HEK293 (cell line): ENCODE measurements at regions not wholly inside any gene's neighbourhood (a gene's known extent, or its start where the extent isn't known, plus 50 kb on each side); places are given as distances from the start of the nearest gene placed in this dataset.

Experiments used
- CTCF ChIA-PET: fragments of 350-600 bp; formaldehyde crosslinking; extraction: SDS; loops from one replicate; lab custom pipeline; 2021; ENCODE audit warnings: antibody characterized with exemption; lab: Yijun Ruan, JAX
- POLR2A ChIA-PET: fragments of 300-600 bp; formaldehyde crosslinking; extraction: SDS; loops from one replicate; lab custom pipeline; 2020; ENCODE audit warnings: antibody characterized with exemption, inconsistent platforms; lab: Yijun Ruan, JAX
- H3K27ac ChIP-seq: fragments of 200-500 bp; sonication (Bioruptor generic); 2 replicates; pipeline ENCODE4 v1.5.1; 2014; ENCODE audit warnings: low read depth, low read length, control low read depth, inconsistent platforms; ENCODE audit errors: extremely low read depth
- H3K36me3 ChIP-seq, 2 experiments: fragments of 200-500 bp in 1 of 2; sonication (Bioruptor generic) in 1 of 2; 1 replicate in 1 of 2; 2 replicates in 1 of 2; pipeline ENCODE4 v1.5.1; 2014 to 2017; ENCODE audit warnings: inconsistent platforms in 2 of 2, low read length in 2 of 2; ENCODE audit not compliant: control insufficient read depth in 2 of 2, insufficient read depth in 1 of 2
- H3K4me1 ChIP-seq: fragments of 200-500 bp; sonication (Bioruptor generic); 2 replicates; pipeline ENCODE4 v1.5.1; 2014; ENCODE audit warnings: mild to moderate bottlenecking, low read length, inconsistent platforms; ENCODE audit not compliant: control insufficient read depth, insufficient read depth
- H3K4me3 ChIP-seq: 2 replicates; pipeline ENCODE4 v1.5.1; 2011; ENCODE audit warnings: low read depth, mild to moderate bottlenecking, control low read depth, low read length, moderate library complexity
- H3K9me3 ChIP-seq: fragments of 200-500 bp; sonication (Bioruptor generic); 2 replicates; pipeline ENCODE4 v1.5.1; 2014; ENCODE audit warnings: low read depth, low read length, inconsistent platforms; ENCODE audit not compliant: control insufficient read depth, insufficient read depth
- KLF10 ChIP-seq: fragments of 450-650 bp; IDR thresholded peaks from 2 replicates; pipeline ENCODE4 v1.5.1; 2018; ENCODE audit warnings: missing biosample characterization, mild to moderate bottlenecking, missing genetic modification characterization
- REPIN1 ChIP-seq: fragments of 450-650 bp; formaldehyde crosslinking; IDR thresholded peaks from 2 replicates; pipeline ENCODE4 v1.5.1; 2017; ENCODE audit warnings: missing biosample characterization, missing genetic modification characterization, low read depth
- SETDB1 ChIP-seq: IDR thresholded peaks from one replicate; pipeline ENCODE4 v1.6.1; 2017; ENCODE audit warnings: mild to moderate bottlenecking, low read length, moderate library complexity, mixed read lengths; ENCODE audit not compliant: insufficient read length
- TRIM28 ChIP-seq: IDR thresholded peaks from 2 replicates; pipeline ENCODE4 v1.6.1; 2011; ENCODE audit warnings: low read length, control low read depth, borderline replicate concordance
- ZBTB1 ChIP-seq: fragments of 450-650 bp; formaldehyde crosslinking; IDR thresholded peaks from 2 replicates; pipeline ENCODE4 v1.5.1; 2016; ENCODE audit warnings: missing biosample characterization, missing genetic modification characterization
- ZBTB48 ChIP-seq: fragments of 450-650 bp; formaldehyde crosslinking; IDR thresholded peaks from 2 replicates; pipeline ENCODE4 v1.5.1; 2016; ENCODE audit warnings: missing biosample characterization, missing genetic modification characterization
- ZEB2 ChIP-seq: fragments of 450-650 bp; formaldehyde crosslinking; IDR thresholded peaks from 2 replicates; pipeline ENCODE4 v1.5.1; 2016; ENCODE audit warnings: missing biosample characterization, missing genetic modification characterization
- ZNF112 ChIP-seq: fragments of 450-650 bp; formaldehyde crosslinking; IDR thresholded peaks from 2 replicates; pipeline ENCODE4 v1.5.0; 2017; ENCODE audit warnings: missing biosample characterization, missing genetic modification characterization
- ZNF202 ChIP-seq: fragments of 450-650 bp; formaldehyde crosslinking; IDR thresholded peaks from 2 replicates; pipeline ENCODE4 v1.5.1; 2016; ENCODE audit warnings: missing biosample characterization, missing genetic modification characterization, borderline replicate concordance
- ZNF266 ChIP-seq: fragments of 450-650 bp; formaldehyde crosslinking; IDR thresholded peaks from 2 replicates; pipeline ENCODE4 v1.5.1; 2016; ENCODE audit warnings: missing biosample characterization, missing genetic modification characterization, low read depth
- ZNF366 ChIP-seq: fragments of 450-650 bp; formaldehyde crosslinking; conservative IDR thresholded peaks from 2 replicates; pipeline ENCODE4 v1.5.1; 2016; ENCODE audit warnings: missing biosample characterization, missing genetic modification characterization
- ZNF404 ChIP-seq: fragments of 450-650 bp; formaldehyde crosslinking; IDR thresholded peaks from 2 replicates; pipeline ENCODE4 v1.5.1; 2017; ENCODE audit warnings: missing biosample characterization, missing genetic modification characterization
- ZNF529 ChIP-seq: fragments of 450-650 bp; formaldehyde crosslinking; IDR thresholded peaks from 2 replicates; pipeline ENCODE4 v1.5.1; 2017; ENCODE audit warnings: missing genetic modification characterization, missing biosample characterization; ENCODE audit not compliant: insufficient replicate concordance
- ZNF791 ChIP-seq: fragments of 450-650 bp; formaldehyde crosslinking; IDR thresholded peaks from 2 replicates; pipeline ENCODE4 v1.5.1; 2016; ENCODE audit warnings: missing biosample characterization, missing genetic modification characterization
- ZNF830 ChIP-seq: fragments of 450-650 bp; IDR thresholded peaks from 2 replicates; pipeline ENCODE4 v1.5.0; 2018; ENCODE audit warnings: missing biosample characterization, missing genetic modification characterization, low read depth, mild to moderate bottlenecking, moderate library complexity
- ZNF837 ChIP-seq: fragments of 450-650 bp; formaldehyde crosslinking; IDR thresholded peaks from 2 replicates; pipeline ENCODE4 v1.5.1; 2016; ENCODE audit warnings: missing biosample characterization, missing genetic modification characterization
- TF ChIP-seq, protein P1 (sequence below): fragments of 450-650 bp; formaldehyde crosslinking; IDR thresholded peaks from 2 replicates; pipeline ENCODE4 v1.5.1; 2016; ENCODE audit warnings: missing biosample characterization, missing genetic modification characterization
- TF ChIP-seq, protein P2 (sequence below): fragments of 450-650 bp; formaldehyde crosslinking; IDR thresholded peaks from 2 replicates; pipeline ENCODE4 v1.5.1; 2016; ENCODE audit warnings: missing biosample characterization, missing genetic modification characterization
- TF ChIP-seq, protein P3 (sequence below): sonication (generic); formaldehyde crosslinking; IDR thresholded peaks from 2 replicates; pipeline ENCODE4 v1.8.1; 2022; ENCODE audit warnings: mild to moderate bottlenecking, moderate library complexity, missing genetic modification reagents
- TF ChIP-seq, protein P4 (sequence below): fragments of 450-650 bp; formaldehyde crosslinking; IDR thresholded peaks from 2 replicates; pipeline ENCODE4 v1.5.1; 2016; ENCODE audit warnings: missing biosample characterization, missing genetic modification characterization

DNA sequence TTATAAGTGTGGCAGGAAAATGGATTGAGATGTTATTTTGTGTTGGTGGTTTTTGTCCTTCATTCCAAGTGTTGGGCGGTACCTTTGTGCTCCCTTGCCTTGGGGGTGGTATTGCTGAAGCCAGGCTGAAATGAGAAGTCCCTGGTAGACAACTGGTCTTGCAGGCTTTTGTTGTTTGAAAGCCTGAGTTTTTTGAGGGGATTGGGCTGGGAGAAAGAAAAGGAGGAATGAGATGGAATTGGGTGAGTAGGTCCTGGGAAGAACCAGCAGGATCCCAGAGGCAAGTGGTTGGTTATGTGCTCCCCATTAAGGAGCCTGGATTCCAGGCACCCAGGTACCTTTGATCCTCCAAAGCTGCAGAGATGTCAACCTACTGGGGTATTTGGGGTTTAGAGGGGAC lies 93.7 kb upstream of the SLC2A1 start:
- no peaks in the 10 kb centered on the region for H3K9me3 ChIP-seq
- H3K36me3 ChIP-seq, result no peaks in the 10 kb centered on the region
- H3K4me3 ChIP-seq, result no peak overlapping the region
- no peaks in the 10 kb centered on the region for H3K4me1 ChIP-seq
- CTCF ChIA-PET, result interaction anchor here (0.6 to 1.3 kb wide), 3 partner anchors 21 to 274 kb away, joined by 3 to 5 read pairs (median 4); no protein-coding TSS in a partner anchor
- H3K27ac ChIP-seq, result no peak overlapping the region
- no peak for TF ChIP-seq TRIM28
- TF ChIP-seq ZNF791 (tag by site-specific recombination), result no peak
- no peak for TF ChIP-seq ZNF830 (tag by site-specific recombination)
- TF ChIP-seq ZNF404, result no peak
- TF ChIP-seq, protein P1, sequence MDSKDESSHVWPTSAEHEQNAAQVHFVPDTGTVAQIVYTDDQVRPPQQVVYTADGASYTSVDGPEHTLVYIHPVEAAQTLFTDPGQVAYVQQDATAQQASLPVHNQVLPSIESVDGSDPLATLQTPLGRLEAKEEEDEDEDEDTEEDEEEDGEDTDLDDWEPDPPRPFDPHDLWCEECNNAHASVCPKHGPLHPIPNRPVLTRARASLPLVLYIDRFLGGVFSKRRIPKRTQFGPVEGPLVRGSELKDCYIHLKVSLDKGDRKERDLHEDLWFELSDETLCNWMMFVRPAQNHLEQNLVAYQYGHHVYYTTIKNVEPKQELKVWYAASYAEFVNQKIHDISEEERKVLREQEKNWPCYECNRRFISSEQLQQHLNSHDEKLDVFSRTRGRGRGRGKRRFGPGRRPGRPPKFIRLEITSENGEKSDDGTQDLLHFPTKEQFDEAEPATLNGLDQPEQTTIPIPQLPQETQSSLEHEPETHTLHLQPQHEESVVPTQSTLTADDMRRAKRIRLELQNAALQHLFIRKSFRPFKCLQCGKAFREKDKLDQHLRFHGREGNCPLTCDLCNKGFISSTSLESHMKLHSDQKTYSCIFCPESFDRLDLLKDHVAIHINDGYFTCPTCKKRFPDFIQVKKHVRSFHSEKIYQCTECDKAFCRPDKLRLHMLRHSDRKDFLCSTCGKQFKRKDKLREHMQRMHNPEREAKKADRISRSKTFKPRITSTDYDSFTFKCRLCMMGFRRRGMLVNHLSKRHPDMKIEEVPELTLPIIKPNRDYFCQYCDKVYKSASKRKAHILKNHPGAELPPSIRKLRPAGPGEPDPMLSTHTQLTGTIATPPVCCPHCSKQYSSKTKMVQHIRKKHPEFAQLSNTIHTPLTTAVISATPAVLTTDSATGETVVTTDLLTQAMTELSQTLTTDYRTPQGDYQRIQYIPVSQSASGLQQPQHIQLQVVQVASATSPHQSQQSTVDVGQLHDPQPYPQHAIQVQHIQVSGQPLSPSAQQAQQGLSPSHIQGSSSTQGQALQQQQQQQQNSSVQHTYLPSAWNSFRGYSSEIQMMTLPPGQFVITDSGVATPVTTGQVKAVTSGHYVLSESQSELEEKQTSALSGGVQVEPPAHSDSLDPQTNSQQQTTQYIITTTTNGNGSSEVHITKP (tag by site-specific recombination), result no peak
- no peak for TF ChIP-seq KLF10 (tag by site-specific recombination)
- TF ChIP-seq SETDB1, result no peak
- TF ChIP-seq, protein P2, sequence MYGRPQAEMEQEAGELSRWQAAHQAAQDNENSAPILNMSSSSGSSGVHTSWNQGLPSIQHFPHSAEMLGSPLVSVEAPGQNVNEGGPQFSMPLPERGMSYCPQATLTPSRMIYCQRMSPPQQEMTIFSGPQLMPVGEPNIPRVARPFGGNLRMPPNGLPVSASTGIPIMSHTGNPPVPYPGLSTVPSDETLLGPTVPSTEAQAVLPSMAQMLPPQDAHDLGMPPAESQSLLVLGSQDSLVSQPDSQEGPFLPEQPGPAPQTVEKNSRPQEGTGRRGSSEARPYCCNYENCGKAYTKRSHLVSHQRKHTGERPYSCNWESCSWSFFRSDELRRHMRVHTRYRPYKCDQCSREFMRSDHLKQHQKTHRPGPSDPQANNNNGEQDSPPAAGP (tag by site-specific recombination), result no peak
- no peak for TF ChIP-seq ZNF112 (tag by site-specific recombination)
- TF ChIP-seq ZBTB1, result no peak
- TF ChIP-seq ZNF366 (tag by site-specific recombination), result no peak
- no peak for TF ChIP-seq ZNF529
- no peak for TF ChIP-seq ZNF266 (tag by site-specific recombination)
- no peak for TF ChIP-seq ZEB2
- no peak for TF ChIP-seq ZBTB48 (tag by site-specific recombination)
- TF ChIP-seq REPIN1 (tag by site-specific recombination), result no peak
- TF ChIP-seq, protein P3, sequence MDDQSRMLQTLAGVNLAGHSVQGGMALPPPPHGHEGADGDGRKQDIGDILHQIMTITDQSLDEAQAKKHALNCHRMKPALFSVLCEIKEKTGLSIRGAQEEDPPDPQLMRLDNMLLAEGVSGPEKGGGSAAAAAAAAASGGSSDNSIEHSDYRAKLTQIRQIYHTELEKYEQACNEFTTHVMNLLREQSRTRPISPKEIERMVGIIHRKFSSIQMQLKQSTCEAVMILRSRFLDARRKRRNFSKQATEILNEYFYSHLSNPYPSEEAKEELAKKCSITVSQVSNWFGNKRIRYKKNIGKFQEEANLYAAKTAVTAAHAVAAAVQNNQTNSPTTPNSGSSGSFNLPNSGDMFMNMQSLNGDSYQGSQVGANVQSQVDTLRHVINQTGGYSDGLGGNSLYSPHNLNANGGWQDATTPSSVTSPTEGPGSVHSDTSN (CRISPR knock-in tag), result no peak
- no peak for TF ChIP-seq ZNF837 (tag by site-specific recombination)
- TF ChIP-seq ZNF202 (tag by site-specific recombination), result no peak
- TF ChIP-seq, protein P4, sequence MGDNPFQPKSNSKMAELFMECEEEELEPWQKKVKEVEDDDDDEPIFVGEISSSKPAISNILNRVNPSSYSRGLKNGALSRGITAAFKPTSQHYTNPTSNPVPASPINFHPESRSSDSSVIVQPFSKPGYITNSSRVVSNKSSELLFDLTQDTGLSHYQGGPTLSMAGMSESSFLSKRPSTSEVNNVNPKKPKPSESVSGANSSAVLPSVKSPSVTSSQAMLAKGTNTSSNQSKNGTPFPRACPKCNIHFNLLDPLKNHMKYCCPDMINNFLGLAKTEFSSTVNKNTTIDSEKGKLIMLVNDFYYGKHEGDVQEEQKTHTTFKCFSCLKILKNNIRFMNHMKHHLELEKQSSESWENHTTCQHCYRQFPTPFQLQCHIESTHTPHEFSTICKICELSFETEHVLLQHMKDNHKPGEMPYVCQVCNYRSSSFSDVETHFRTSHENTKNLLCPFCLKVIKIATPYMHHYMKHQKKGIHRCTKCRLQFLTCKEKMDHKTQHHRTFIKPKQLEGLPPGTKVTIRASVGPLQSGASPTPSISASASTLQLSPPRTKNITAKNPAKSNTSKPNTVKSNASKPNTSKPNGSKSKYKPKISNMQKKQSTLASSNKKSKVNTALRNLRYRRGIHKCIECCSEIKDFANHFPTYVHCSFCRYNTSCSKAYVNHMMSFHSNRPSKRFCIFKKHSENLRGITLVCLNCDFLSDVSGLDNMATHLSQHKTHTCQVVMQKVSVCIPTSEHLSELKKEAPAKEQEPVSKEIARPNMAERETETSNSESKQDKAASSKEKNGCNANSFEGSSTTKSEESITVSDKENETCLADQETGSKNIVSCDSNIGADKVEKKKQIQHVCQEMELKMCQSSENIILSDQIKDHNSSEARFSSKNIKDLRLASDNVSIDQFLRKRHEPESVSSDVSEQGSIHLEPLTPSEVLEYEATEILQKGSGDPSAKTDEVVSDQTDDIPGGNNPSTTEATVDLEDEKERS (tag by site-specific recombination), result no peak
- POLR2A ChIA-PET, result no interaction called here
